Brain microvascular endothelial cell (primary cell): ENCODE measurements at regions not wholly inside any gene's neighbourhood (a gene's known extent, or its start where the extent isn't known, plus 50 kb on each side); places are given as distances from the start of the nearest gene placed in this dataset.
"Not testable (repeated sequence)": the region's sequence is repeated elsewhere in the genome, so short reads cannot be mapped to it uniquely, and the experiment has no call there.

Experiments used
- DNase-seq: peaks from one replicate; pipeline ENCODE4 v3.0.0-alpha.2; 2020
- H3K27ac ChIP-seq: fragments of 250-450 bp; sonication (Bioruptor Pico); 2 replicates; pipeline ENCODE4 v1.5.1; 2020; ENCODE audit warnings: mild to moderate bottlenecking, moderate library complexity
- H3K27me3 ChIP-seq: fragments of 250-450 bp; sonication (Bioruptor Pico); replicated peaks from 2 replicates; pipeline ENCODE4 v1.5.1; 2020; ENCODE audit warnings: mild to moderate bottlenecking
- H3K36me3 ChIP-seq: fragments of 250-450 bp; sonication (Bioruptor Pico); replicated peaks from 2 replicates; pipeline ENCODE4 v1.5.1; 2020; ENCODE audit warnings: mild to moderate bottlenecking
- H3K4me3 ChIP-seq: 2 replicates; pipeline ENCODE4 v1.5.1; 2011; ENCODE audit warnings: low read depth, mild to moderate bottlenecking, control low read depth, low read length, moderate library complexity
- CTCF ChIP-seq: IDR thresholded peaks from 2 replicates; pipeline ENCODE4 v1.5.1; 2011; ENCODE audit warnings: low read depth, mild to moderate bottlenecking, moderate library complexity, low read length, control low read depth, inconsistent platforms; ENCODE audit errors: missing control alignments
- in situ Hi-C: cut with HindIII; loops from 2 replicates; pipeline ENCODE4 v1.10.0; 2017; ENCODE audit warnings: low sequenced_read_pairs, low pct_ligation_motif_present

GRCh38 chr6:76972474-76972873 is 490.8 kb downstream of the HTR1B start:
- H3K4me3 ChIP-seq, result no peak overlapping the region
- no peak for DNase-seq
- in situ Hi-C loops, result no loop called here
- no peaks in the 10 kb centered on the region for H3K36me3 ChIP-seq
- TF ChIP-seq CTCF, result no peak
- H3K27ac ChIP-seq, result no peak overlapping the region
- no peaks in the 10 kb centered on the region for H3K27me3 ChIP-seq

GRCh38 chr6:76959177-76959576 is 504.1 kb downstream of the HTR1B start:
- in situ Hi-C loops, H3K27ac ChIP-seq, DNase-seq, H3K27me3 ChIP-seq, H3K4me3 ChIP-seq, H3K36me3 ChIP-seq: not testable (repeated sequence)

- Histone ChIP-seq H3K27me3 (no peaks in the 10 kb centered on the region), H3K36me3 (no peaks in the 10 kb centered on the region), H3K4me3 (no peak overlapping the region), H3K27ac (no peak overlapping the region)
- in situ Hi-C loops, result no loop called here
- TF ChIP-seq CTCF, result no peak
- DNase-seq, result peak; percentile 16
Measured at GRCh38 chr6:76942203-76942966, 520.9 kb downstream of the HTR1B start.

GRCh38 chr6:76940191-76940590 is 523.1 kb downstream of the HTR1B start:
- in situ Hi-C loops, result no loop called here

GRCh38 chr6:76914737-76915136 is 548.6 kb downstream of the HTR1B start:
- Histone ChIP-seq H3K27ac (no peak overlapping the region), H3K36me3 (no peaks in the 10 kb centered on the region), H3K27me3 (no peaks in the 10 kb centered on the region), H3K4me3 (no peak overlapping the region)
- in situ Hi-C loops, result no loop called here
- no peak for TF ChIP-seq CTCF
- no peak for DNase-seq

More at GRCh38 chr6:76940191-76940590, 523.1 kb downstream of the HTR1B start:
- Histone ChIP-seq H3K4me3 (no peak overlapping the region), H3K27me3 (no peaks in the 10 kb centered on the region), H3K36me3 (no peaks in the 10 kb centered on the region), H3K27ac (no peak overlapping the region)
- no peak for TF ChIP-seq CTCF
- DNase-seq, result no peak

- H3K27ac ChIP-seq, in situ Hi-C loops, H3K36me3 ChIP-seq, DNase-seq, H3K4me3 ChIP-seq, H3K27me3 ChIP-seq: not testable (repeated sequence)
Measured at GRCh38 chr6:76905541-76905940, 557.8 kb downstream of the HTR1B start.

- Histone ChIP-seq H3K36me3 (no peaks in the 10 kb centered on the region), H3K4me3 (no peak overlapping the region), H3K27ac (no peak overlapping the region), H3K27me3 (no peaks in the 10 kb centered on the region)
- no peak for DNase-seq
- TF ChIP-seq CTCF, result no peak
- in situ Hi-C loops, result no loop called here
Measured at GRCh38 chr6:76892542-76892941, 570.7 kb downstream of the HTR1B start.
